Keratinocyte (primary cell): ENCODE measurements at regions not wholly inside any gene's neighbourhood (a gene's known extent, or its start where the extent isn't known, plus 50 kb on each side); places are given as distances from the start of the nearest gene placed in this dataset.

Source experiments
- EZH2 ChIP-seq: IDR thresholded peaks from one replicate; pipeline ENCODE4 v1.6.1; 2012; ENCODE audit warnings: inconsistent platforms, mild to moderate bottlenecking, low read length, moderate library complexity
- TF ChIP-seq, protein P1 (sequence below), 3 experiments: IDR thresholded peaks in 1 of 3; conservative IDR thresholded peaks in 1 of 3; optimal IDR thresholded peaks in 1 of 3; 2 replicates in 2 of 3; 3 replicates in 1 of 3; pipeline versions ENCODE3 to v1.5.1; 2011; ENCODE audit warnings: low read length in 3 of 3, mild to moderate bottlenecking in 3 of 3, moderate library complexity in 2 of 3, control low read depth in 1 of 3, inconsistent platforms in 1 of 3; ENCODE audit not compliant: insufficient read depth in 2 of 3; ENCODE audit errors: extremely low read depth in 1 of 3

DNA sequence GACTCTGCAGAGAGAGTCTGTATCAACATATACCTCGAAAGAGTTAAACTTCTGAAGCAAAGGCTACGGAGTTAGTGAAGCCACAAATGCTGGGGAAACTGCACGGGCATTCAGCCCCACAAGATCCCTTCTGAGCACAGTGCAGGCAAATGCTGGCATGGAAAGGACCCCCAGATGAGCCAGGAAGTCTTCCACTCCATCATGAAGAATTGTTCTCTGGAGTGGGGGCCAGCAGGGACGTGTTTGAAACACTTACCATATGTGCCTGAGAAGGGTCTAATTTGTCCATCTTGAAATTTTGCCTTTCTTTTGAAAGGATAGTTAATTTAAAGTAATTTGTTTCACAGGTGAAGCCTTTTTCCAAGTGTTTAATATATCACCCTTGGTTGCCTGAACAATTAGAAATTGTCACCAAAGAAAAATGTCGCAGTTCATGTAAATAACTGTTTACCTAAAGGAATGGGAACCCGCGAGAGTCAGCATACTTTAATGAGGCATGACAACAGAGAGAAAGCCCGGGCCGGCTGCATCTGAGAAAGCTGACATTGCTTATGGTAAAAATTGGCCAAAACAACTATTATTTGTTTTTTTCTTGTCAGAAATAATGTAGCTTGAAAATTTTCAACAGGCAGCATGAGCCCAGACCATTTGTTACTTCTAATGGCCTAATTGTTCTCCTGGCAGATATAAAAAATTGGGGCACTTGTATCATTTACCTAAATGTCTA lies 287.6 kb upstream of the MGMT start:
- TF ChIP-seq, protein P1, sequence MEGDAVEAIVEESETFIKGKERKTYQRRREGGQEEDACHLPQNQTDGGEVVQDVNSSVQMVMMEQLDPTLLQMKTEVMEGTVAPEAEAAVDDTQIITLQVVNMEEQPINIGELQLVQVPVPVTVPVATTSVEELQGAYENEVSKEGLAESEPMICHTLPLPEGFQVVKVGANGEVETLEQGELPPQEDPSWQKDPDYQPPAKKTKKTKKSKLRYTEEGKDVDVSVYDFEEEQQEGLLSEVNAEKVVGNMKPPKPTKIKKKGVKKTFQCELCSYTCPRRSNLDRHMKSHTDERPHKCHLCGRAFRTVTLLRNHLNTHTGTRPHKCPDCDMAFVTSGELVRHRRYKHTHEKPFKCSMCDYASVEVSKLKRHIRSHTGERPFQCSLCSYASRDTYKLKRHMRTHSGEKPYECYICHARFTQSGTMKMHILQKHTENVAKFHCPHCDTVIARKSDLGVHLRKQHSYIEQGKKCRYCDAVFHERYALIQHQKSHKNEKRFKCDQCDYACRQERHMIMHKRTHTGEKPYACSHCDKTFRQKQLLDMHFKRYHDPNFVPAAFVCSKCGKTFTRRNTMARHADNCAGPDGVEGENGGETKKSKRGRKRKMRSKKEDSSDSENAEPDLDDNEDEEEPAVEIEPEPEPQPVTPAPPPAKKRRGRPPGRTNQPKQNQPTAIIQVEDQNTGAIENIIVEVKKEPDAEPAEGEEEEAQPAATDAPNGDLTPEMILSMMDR (optimal IDR thresholded peaks at IDR 0.05 in 1 of 3, IDR thresholded peaks at IDR 0.05 in 1 of 3, conservative IDR thresholded peaks at IDR 0.05 in 1 of 3; ENCODE audit: extremely low read depth in 1 of 3, insufficient read depth in 2 of 3, low read length in 3 of 3), result no peak
- no peak for TF ChIP-seq EZH2
